Adrenal gland (tissue), 5 donors: ENCODE measurements at regions not wholly inside any gene's neighbourhood (a gene's known extent, or its start where the extent isn't known, plus 50 kb on each side); places are given as distances from the start of the nearest gene placed in this dataset.

Experiments
- POLR2A ChIP-seq, 2 donors: fragments of 450-650 bp; IDR thresholded peaks; one replicate each; pipeline ENCODE4 v1.6.1; 2017; ENCODE audit warnings: antibody characterized with exemption in 2 of 2, mild to moderate bottlenecking in 2 of 2, moderate library complexity in 1 of 2
- TF ChIP-seq, protein P1 (sequence below), 6 experiments: fragments of 450-650 bp in 4 of 6; fragments of 200-600 bp in 2 of 6; sonication (generic) in 1 of 6; IDR thresholded peaks; 1 replicate in 5 of 6; 2 replicates in 1 of 6; pipeline versions ENCODE4 v1.5.1 to v1.8.0; 2016 to 2021; ENCODE audit warnings: antibody characterized with exemption in 6 of 6, mild to moderate bottlenecking in 2 of 6, moderate library complexity in 1 of 6
- donor health status: DM: no; HTN: no; CAD: no.

DNA sequence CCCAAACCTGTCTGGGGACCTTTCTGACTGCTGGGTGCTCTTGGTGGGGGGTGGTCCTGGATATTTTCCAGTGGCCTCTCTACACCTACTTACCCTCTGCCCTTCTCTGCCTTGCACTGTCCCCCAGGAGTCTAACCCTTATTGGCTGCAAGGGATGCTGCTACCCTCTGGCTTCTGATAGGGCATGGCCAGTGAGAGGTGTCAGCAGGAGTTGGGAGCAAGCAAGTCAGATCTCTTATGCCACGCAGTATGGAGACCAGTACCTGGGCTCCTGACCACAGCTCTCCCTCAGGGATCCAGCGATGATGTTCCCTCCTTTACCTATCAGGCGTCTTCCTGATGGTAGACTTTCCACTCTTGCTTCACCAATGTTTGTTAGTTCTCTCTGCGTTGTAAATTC, 373.7 kb downstream of the SOCS6 start:
- no peak for TF ChIP-seq POLR2A (IDR thresholded peaks at IDR 0.05)
- TF ChIP-seq, protein P1, sequence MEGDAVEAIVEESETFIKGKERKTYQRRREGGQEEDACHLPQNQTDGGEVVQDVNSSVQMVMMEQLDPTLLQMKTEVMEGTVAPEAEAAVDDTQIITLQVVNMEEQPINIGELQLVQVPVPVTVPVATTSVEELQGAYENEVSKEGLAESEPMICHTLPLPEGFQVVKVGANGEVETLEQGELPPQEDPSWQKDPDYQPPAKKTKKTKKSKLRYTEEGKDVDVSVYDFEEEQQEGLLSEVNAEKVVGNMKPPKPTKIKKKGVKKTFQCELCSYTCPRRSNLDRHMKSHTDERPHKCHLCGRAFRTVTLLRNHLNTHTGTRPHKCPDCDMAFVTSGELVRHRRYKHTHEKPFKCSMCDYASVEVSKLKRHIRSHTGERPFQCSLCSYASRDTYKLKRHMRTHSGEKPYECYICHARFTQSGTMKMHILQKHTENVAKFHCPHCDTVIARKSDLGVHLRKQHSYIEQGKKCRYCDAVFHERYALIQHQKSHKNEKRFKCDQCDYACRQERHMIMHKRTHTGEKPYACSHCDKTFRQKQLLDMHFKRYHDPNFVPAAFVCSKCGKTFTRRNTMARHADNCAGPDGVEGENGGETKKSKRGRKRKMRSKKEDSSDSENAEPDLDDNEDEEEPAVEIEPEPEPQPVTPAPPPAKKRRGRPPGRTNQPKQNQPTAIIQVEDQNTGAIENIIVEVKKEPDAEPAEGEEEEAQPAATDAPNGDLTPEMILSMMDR (IDR thresholded peaks at IDR 0.05): no peak
